IMR-90 (cell line): ENCODE measurements at regions not wholly inside any gene's neighbourhood (a gene's known extent, or its start where the extent isn't known, plus 50 kb on each side); places are given as distances from the start of the nearest gene placed in this dataset.

Experiments used
- ATAC-seq: fragments of 200-7000 bp; cut with Tn5 transposase; 2 replicates; pipeline ENCODE4 v1.9.1; 2020; ENCODE audit warnings: low read depth, mild to moderate bottlenecking, moderate library complexity
- BruUV-seq: library from RNA; stranded (reverse); fragments of 400-500 nt; replicated peaks from 2 replicates; lab custom pipeline; 2021; lab: Mats Ljungman, UMichigan
- CTCF ChIA-PET: fragments of 300-600 bp; formaldehyde crosslinking; extraction: SDS; loops from one replicate; lab custom pipeline; 2021; ENCODE audit warnings: antibody characterized with exemption; lab: Yijun Ruan, JAX
- POLR2A ChIA-PET: fragments of 300-600 bp; sonication (Branson Sonifier 250); formaldehyde crosslinking; loops from one replicate; lab custom pipeline; 2022; ENCODE audit warnings: antibody characterized with exemption; ENCODE audit not compliant: unreplicated experiment; lab: Charles Lee
- DNase-seq: peaks from one replicate; pipeline ENCODE4 v3.0.0; 2013
- H2AFZ ChIP-seq: replicated peaks from 2 replicates; pipeline ENCODE3; 2013; ENCODE audit warnings: low read length, mild to moderate bottlenecking; ENCODE audit not compliant: poor library complexity
- H2AK5ac ChIP-seq: 2 replicates; pipeline ENCODE4 v1.6.1; 2013; ENCODE audit warnings: low read depth, low read length, inconsistent platforms
- H2AK9ac ChIP-seq: replicated peaks from 2 replicates; pipeline ENCODE3; 2013; ENCODE audit warnings: mild to moderate bottlenecking, low read depth, low read length, moderate library complexity; ENCODE audit not compliant: poor library complexity
- H2BK120ac ChIP-seq: 2 replicates; pipeline ENCODE4 v1.6.1; 2013; ENCODE audit warnings: low read depth, low read length, inconsistent platforms
- H2BK15ac ChIP-seq: 3 replicates; pipeline ENCODE4 v1.6.1; 2013; ENCODE audit warnings: low read depth, low read length, inconsistent platforms
- H2BK20ac ChIP-seq: 2 replicates; pipeline ENCODE4 v1.6.1; 2013; ENCODE audit warnings: low read depth, mild to moderate bottlenecking, inconsistent platforms, low read length, moderate library complexity
- H2BK5ac ChIP-seq: 2 replicates; pipeline ENCODE4 v1.6.1; 2013; ENCODE audit warnings: mild to moderate bottlenecking, low read depth, low read length, inconsistent platforms; ENCODE audit not compliant: poor library complexity, severe bottlenecking
- H3K14ac ChIP-seq: replicated peaks from 2 replicates; pipeline ENCODE4 v1.6.1; 2013; ENCODE audit warnings: low read depth, low read length, inconsistent platforms
- H3K18ac ChIP-seq: 2 replicates; pipeline ENCODE4 v1.6.1; 2013; ENCODE audit warnings: low read depth, low read length, control low read depth
- H3K23ac ChIP-seq: 2 replicates; pipeline ENCODE4 v1.6.1; 2013; ENCODE audit warnings: low read depth, low read length, inconsistent platforms
- H3K27ac ChIP-seq: 2 replicates; pipeline ENCODE4 v1.5.1; 2013; ENCODE audit warnings: mild to moderate bottlenecking, control low read depth, low read length; ENCODE audit not compliant: insufficient read depth
- H3K27me3 ChIP-seq: 2 replicates; pipeline ENCODE4 v1.6.1; 2013; ENCODE audit warnings: low read length; ENCODE audit not compliant: control insufficient read depth, insufficient read depth
- H3K36me3 ChIP-seq: 2 replicates; pipeline ENCODE4 v1.6.1; 2013; ENCODE audit warnings: low read length, mixed read lengths; ENCODE audit not compliant: control insufficient read depth, insufficient read depth
- H3K4ac ChIP-seq: 2 replicates; pipeline ENCODE4 v1.6.1; 2013; ENCODE audit warnings: low read depth, low read length, inconsistent platforms
- H3K4me1 ChIP-seq: 2 replicates; pipeline ENCODE4 v1.6.1; 2013; ENCODE audit warnings: low read length, mixed read lengths; ENCODE audit not compliant: control insufficient read depth, insufficient read depth
- H3K4me2 ChIP-seq: 2 replicates; pipeline ENCODE4 v1.6.1; 2013; ENCODE audit warnings: low read depth, mild to moderate bottlenecking, control low read depth, low read length, moderate library complexity
- H3K4me3 ChIP-seq: 2 replicates; pipeline ENCODE4 v1.5.1; 2013; ENCODE audit warnings: low read depth, mild to moderate bottlenecking, control low read depth, low read length, moderate library complexity; ENCODE audit not compliant: insufficient read depth
- H3K56ac ChIP-seq: 2 replicates; pipeline ENCODE4 v1.6.1; 2013; ENCODE audit warnings: low read length, inconsistent platforms; ENCODE audit not compliant: insufficient read depth; ENCODE audit errors: extremely low read depth
- H3K79me1 ChIP-seq, 2 experiments: 2 replicates each; pipeline ENCODE4 v1.6.1; 2013; ENCODE audit warnings: low read length in 2 of 2, inconsistent platforms in 1 of 2, low read depth in 1 of 2
- H3K9ac ChIP-seq: 2 replicates; pipeline ENCODE4 v1.6.1; 2013; ENCODE audit warnings: low read depth, low read length, control low read depth
- H3K9me1 ChIP-seq: 2 replicates; pipeline ENCODE4 v1.6.1; 2013; ENCODE audit warnings: low read length, inconsistent platforms; ENCODE audit not compliant: insufficient read depth
- H3K9me3 ChIP-seq: 2 replicates; pipeline ENCODE4 v1.6.1; 2013; ENCODE audit warnings: low read length; ENCODE audit not compliant: control insufficient read depth, insufficient read depth
- H4K20me1 ChIP-seq: 2 replicates; pipeline ENCODE4 v1.6.1; 2013; ENCODE audit warnings: low read length, inconsistent platforms; ENCODE audit not compliant: insufficient read depth
- H4K5ac ChIP-seq: 2 replicates; pipeline ENCODE4 v1.6.1; 2013; ENCODE audit warnings: mild to moderate bottlenecking, low read depth, low read length, control low read depth
- H4K8ac ChIP-seq, 2 experiments: 2 replicates each; pipeline ENCODE4 v1.6.1; 2013; ENCODE audit warnings: low read depth in 2 of 2, low read length in 2 of 2, control low read depth in 1 of 2, inconsistent platforms in 1 of 2
- H4K91ac ChIP-seq: 2 replicates; pipeline ENCODE4 v1.6.1; 2013; ENCODE audit warnings: low read depth, low read length, inconsistent platforms; ENCODE audit not compliant: insufficient read depth
- BHLHE40 ChIP-seq: fragments of 150-350 bp; IDR thresholded peaks from 2 replicates; pipeline ENCODE4 v1.6.1; 2016; ENCODE audit warnings: mild to moderate bottlenecking, low read depth, low read length
- CHD1 ChIP-seq: IDR thresholded peaks from 2 replicates; pipeline ENCODE4 v1.6.1; 2012; ENCODE audit warnings: low read depth, low read length, improper control_type of control experiment
- CTCF ChIP-seq: conservative IDR thresholded peaks from 2 replicates; pipeline ENCODE4 v1.5.1; 2012; ENCODE audit warnings: mild to moderate bottlenecking, low read depth, low read length, improper control_type of control experiment
- ELK1 ChIP-seq: fragments of 150-350 bp; IDR thresholded peaks from 2 replicates; pipeline ENCODE4 v1.6.1; 2016; ENCODE audit warnings: low read depth, mild to moderate bottlenecking, low read length, moderate library complexity, borderline replicate concordance
- FOS ChIP-seq: fragments of 150-350 bp; IDR thresholded peaks from 2 replicates; pipeline ENCODE4 v1.6.1; 2016; ENCODE audit warnings: low read depth, low read length
- MAZ ChIP-seq: IDR thresholded peaks from 2 replicates; pipeline ENCODE4 v1.6.1; 2012; ENCODE audit warnings: low read depth, mild to moderate bottlenecking, low read length, improper control_type of control experiment, moderate library complexity, borderline replicate concordance
- MXI1 ChIP-seq: IDR thresholded peaks from 2 replicates; pipeline ENCODE4 v1.6.1; 2012; ENCODE audit warnings: low read depth, mild to moderate bottlenecking, low read length, moderate library complexity, borderline replicate concordance
- NFE2L2 ChIP-seq: fragments of 150-350 bp; IDR thresholded peaks from 2 replicates; pipeline ENCODE4 v1.6.1; 2016; ENCODE audit warnings: low read depth, mild to moderate bottlenecking, low read length
- POLR2A ChIP-seq: IDR thresholded peaks from 2 replicates; pipeline ENCODE4 v1.6.1; 2012; ENCODE audit warnings: mild to moderate bottlenecking, low read depth, low read length
- RAD21 ChIP-seq: IDR thresholded peaks from 2 replicates; pipeline ENCODE4 v1.6.1; 2012; ENCODE audit warnings: low read length, improper control_type of control experiment
- RFX5 ChIP-seq: IDR thresholded peaks from 2 replicates; pipeline ENCODE4 v1.8.0; 2012; ENCODE audit warnings: low read depth, mild to moderate bottlenecking, low read length, moderate library complexity
- SMC3 ChIP-seq: fragments of 150-350 bp; IDR thresholded peaks from 2 replicates; pipeline ENCODE4 v1.6.1; 2016; ENCODE audit warnings: low read depth, mild to moderate bottlenecking, antibody characterized with exemption, low read length, moderate library complexity
- USF2 ChIP-seq: fragments of 150-350 bp; IDR thresholded peaks from 2 replicates; pipeline ENCODE4 v1.6.1; 2017; ENCODE audit warnings: mild to moderate bottlenecking, antibody characterized with exemption, low read length, low read depth
- WGBS, 2 experiments: methylation state at CpG; one replicate each; pipeline versions ENCODE4 v1.1.5 to v1.1.7; 2013; ENCODE audit warnings: missing lambda C conversion rate in 2 of 2; ENCODE audit not compliant: insufficient read length in 1 of 2; ENCODE audit errors: extremely low coverage in 2 of 2; 5-methylcytosine and 5-hydroxymethylcytosine counted together
- dilution Hi-C: fragments of 300-500 bp; cut with HindIII; formaldehyde crosslinking; loops from one replicate; pipeline ENCODE4 v1.14.3; 2018; ENCODE audit warnings: low sequenced_read_pairs; ENCODE audit not compliant: unreplicated experiment
- in situ Hi-C: fragments of 300-500 bp; cut with MboI; formaldehyde crosslinking; loops from 3 replicates; pipeline ENCODE4 v1.14.3; 2019; ENCODE audit warnings: low sequenced_read_pairs, inconsistent platforms, mixed read lengths
- intact Hi-C: fragments of 100-400 bp; cut with micrococcal nuclease; formaldehyde crosslinking; loops from 2 replicates; pipeline ENCODE4 v1.10.0; 2022

GRCh38 chr19:28980236-28980868, 232.6 kb downstream of the UQCRFS1 start:
- Histone ChIP-seq H3K56ac (no peak overlapping the region), H2BK5ac (no peak overlapping the region), H2BK20ac (no peak overlapping the region), H3K18ac (no peak overlapping the region), H4K91ac (no peak overlapping the region), H3K9me3 (peaks cover 3% of the 10 kb centered on the region; the same call in 1 of the 2 replicates), H3K4me2 (no peak overlapping the region), H3K23ac (peak overlapping the region; percentile 23; the same call in 1 of the 2 replicates), H2AK9ac (no peak overlapping the region), H4K20me1 (no peaks in the 10 kb centered on the region), H2BK120ac (no peak overlapping the region), H3K27ac (no peak overlapping the region), H2AK5ac (no peak overlapping the region), H3K9ac (no peak overlapping the region), H3K36me3 (no peaks in the 10 kb centered on the region), H3K79me1 (no peaks in the 10 kb centered on the region), H3K4me1 (no peaks in the 10 kb centered on the region), H2BK15ac (no peak overlapping the region), H3K4me3 (no peak overlapping the region), H3K4ac (no peak overlapping the region), H4K5ac (no peak overlapping the region), H2AFZ (no peak overlapping the region), H4K8ac (no peak overlapping the region), H3K9me1 (no peaks in the 10 kb centered on the region), H3K14ac (no peak overlapping the region), H3K27me3 (peaks cover 2% of the 10 kb centered on the region)
- ChIA-PET CTCF (interaction anchor here (0.7 kb wide), 1 partner anchor 229 kb away, joined by 3 read pairs; no protein-coding TSS in a partner anchor), POLR2A (no interaction called here)
- peak; percentile 68 for DNase-seq
- intact Hi-C loops, result loop anchor here (1.0 kb wide), 3 partner anchors 97 to 243 kb away; no protein-coding TSS in a partner anchor
- peak; percentile 95 for ATAC-seq
- dilution Hi-C loops, result no loop called here
- no CpG with 5 or more reads among the region's 7 CpGs for WGBS, 2 experiments
- BruUV-seq, result no TSS peak
- in situ Hi-C loops, result loop anchor here (25.0 kb wide), 1 partner anchor 243 kb away; no protein-coding TSS in a partner anchor
- TF ChIP-seq ELK1, result no peak
- TF ChIP-seq RFX5, result no peak
- peak; percentile 76 for TF ChIP-seq RAD21
- TF ChIP-seq FOS, result no peak
- TF ChIP-seq USF2, result no peak
- no peak for TF ChIP-seq NFE2L2
- peak; percentile 68 for TF ChIP-seq CTCF
- no peak for TF ChIP-seq CHD1
- peak; percentile 66 for TF ChIP-seq SMC3
- no peak for TF ChIP-seq BHLHE40
- no peak for TF ChIP-seq MAZ
- TF ChIP-seq POLR2A, result no peak
- no peak for TF ChIP-seq MXI1
